Ishikawa (cell line): ENCODE measurements at regions not wholly inside any gene's neighbourhood (a gene's known extent, or its start where the extent isn't known, plus 50 kb on each side); places are given as distances from the start of the nearest gene placed in this dataset.

ENCODE experiments used
- CEBPB ChIP-seq: IDR thresholded peaks from 2 replicates; pipeline ENCODE4 v1.6.1; 2012
- CREB1 ChIP-seq: IDR thresholded peaks from 2 replicates; pipeline ENCODE4 v1.6.1; 2012; ENCODE audit warnings: low read depth
- EP300 ChIP-seq: IDR thresholded peaks from 2 replicates; pipeline ENCODE4 v1.6.1; 2012; ENCODE audit warnings: borderline replicate concordance
- FOXM1 ChIP-seq: IDR thresholded peaks from 2 replicates; pipeline ENCODE4 v1.6.1; 2012; ENCODE audit warnings: low read depth, borderline replicate concordance
- MAX ChIP-seq: IDR thresholded peaks from 2 replicates; pipeline ENCODE4 v1.6.1; 2012
- NFIC ChIP-seq: IDR thresholded peaks from 2 replicates; pipeline ENCODE4 v1.6.1; 2012
- RAD21 ChIP-seq: IDR thresholded peaks from 2 replicates; pipeline ENCODE4 v1.6.1; 2012; ENCODE audit warnings: low read depth
- REST ChIP-seq: IDR thresholded peaks from 2 replicates; pipeline ENCODE4 v1.6.1; 2012; ENCODE audit warnings: low read depth, mild to moderate bottlenecking
- TAF1 ChIP-seq: IDR thresholded peaks from 2 replicates; pipeline ENCODE4 v1.6.1; 2012; ENCODE audit warnings: low read depth, mild to moderate bottlenecking
- YY1 ChIP-seq: IDR thresholded peaks from 2 replicates; pipeline ENCODE4 v1.6.1; 2012; ENCODE audit warnings: low read depth
- ZBTB7A ChIP-seq: IDR thresholded peaks from 2 replicates; pipeline ENCODE4 v1.6.1; 2012; ENCODE audit warnings: low read depth

GRCh38 chr20:11712639-11713160 is 205.0 kb upstream of the BTBD3 start:
- TF ChIP-seq NFIC = no peak
- no peak for TF ChIP-seq ZBTB7A
- TF ChIP-seq CREB1 = no peak
- no peak for TF ChIP-seq EP300
- TF ChIP-seq TAF1 = no peak
- TF ChIP-seq MAX = no peak
- TF ChIP-seq RAD21 = no peak
- no peak for TF ChIP-seq FOXM1
- no peak for TF ChIP-seq REST
- TF ChIP-seq CEBPB = no peak
- no peak for TF ChIP-seq YY1
